Gastrocnemius medialis (tissue), 4 donors: ENCODE measurements at regions not wholly inside any gene's neighbourhood (a gene's known extent, or its start where the extent isn't known, plus 50 kb on each side); places are given as distances from the start of the nearest gene placed in this dataset.

Experiments
- CTCF ChIP-seq, 5 experiments: fragments of 450-650 bp in 3 of 5; fragments of 200-600 bp in 2 of 5; sonication (generic) in 2 of 5; IDR thresholded peaks in 4 of 5; conservative IDR thresholded peaks in 1 of 5; 1 replicate in 4 of 5; 2 replicates in 1 of 5; pipeline ENCODE4 v1.5.1; 2016 to 2019; ENCODE audit warnings: antibody characterized with exemption in 5 of 5, mild to moderate bottlenecking in 3 of 5, moderate library complexity in 3 of 5
- POLR2A ChIP-seq, 2 donors: fragments of 450-650 bp; IDR thresholded peaks; one replicate each; pipeline ENCODE4 v1.6.1; 2017; ENCODE audit warnings: antibody characterized with exemption in 2 of 2, mild to moderate bottlenecking in 2 of 2, moderate library complexity in 2 of 2

GRCh38 chr18:24609254-24609653 is 148.8 kb downstream of the HRH4 start:
- TF ChIP-seq CTCF (IDR thresholded peaks at IDR 0.05 in 4 of 5, conservative IDR thresholded peaks at IDR 0.05 in 1 of 5): no peak
- no peak for TF ChIP-seq POLR2A (IDR thresholded peaks at IDR 0.05)
